Mammary epithelial cell (primary cell): ENCODE measurements at regions not wholly inside any gene's neighbourhood (a gene's known extent, or its start where the extent isn't known, plus 50 kb on each side); places are given as distances from the start of the nearest gene placed in this dataset.

Experiments used
- CTCF ChIP-seq, 2 donors: IDR thresholded peaks in 1 of 2; conservative IDR thresholded peaks in 1 of 2; 2 replicates each; pipeline ENCODE4 v1.5.1; 2011 to 2012; ENCODE audit warnings: inconsistent platforms in 2 of 2, low read length in 2 of 2, mild to moderate bottlenecking in 2 of 2, control low read depth in 1 of 2, low read depth in 1 of 2; ENCODE audit not compliant: insufficient read depth in 1 of 2; ENCODE audit errors: extremely low read depth in 1 of 2
- EZH2 ChIP-seq: IDR thresholded peaks from 2 replicates; pipeline ENCODE4 v1.6.1; 2012; ENCODE audit warnings: low read length, inconsistent platforms, borderline replicate concordance

- no peak for TF ChIP-seq CTCF (conservative IDR thresholded peaks at IDR 0.05 in 1 of 2, IDR thresholded peaks at IDR 0.05 in 1 of 2; ENCODE audit: extremely low read depth in 1 of 2, insufficient read depth in 1 of 2, low read depth in 1 of 2, low read length in 2 of 2)
- TF ChIP-seq EZH2 = no peak
Observed at GRCh38 chr13:55991666-55992065, 1149.1 kb upstream of the PRR20A start.
